HepG2 (cell line): ENCODE measurements at regions not wholly inside any gene's neighbourhood (a gene's known extent, or its start where the extent isn't known, plus 50 kb on each side); places are given as distances from the start of the nearest gene placed in this dataset.

Experiments used
- ATAC-seq: fragments of 200-7000 bp; cut with Tn5 transposase; 3 replicates; pipeline ENCODE4 v1.9.1; 2020; ENCODE audit warnings: mild to moderate bottlenecking, moderate library complexity
- BruUV-seq: library from RNA; stranded (reverse); fragments of 400-500 nt; replicated peaks from 2 replicates; lab custom pipeline; 2021; lab: Mats Ljungman, UMichigan
- CTCF ChIA-PET: fragments of 300-600 bp; formaldehyde crosslinking; extraction: SDS; loops from one replicate; lab custom pipeline; 2021; ENCODE audit warnings: low total read pairs, inconsistent platforms, low intra/inter-chr PET ratio; lab: Yijun Ruan, JAX
- POLR2A ChIA-PET: fragments of 350-600 bp; sonication (Branson Sonifier 250); formaldehyde crosslinking; loops from one replicate; lab custom pipeline; 2020; ENCODE audit warnings: antibody characterized with exemption, inconsistent platforms; lab: Yijun Ruan, JAX
- DNase-seq: peaks from one replicate; pipeline ENCODE4 v3.0.0-alpha.2; 2015; ENCODE audit warnings: low spot score
- FAIRE-seq: peaks from 3 replicates; lab custom pipeline; 2011; peaks lifted over from hg19 to GRCh38; lab: Jason Lieb, UNC
- H2AFZ ChIP-seq: one replicate; pipeline ENCODE4 v1.6.1; 2011; ENCODE audit warnings: low read length, inconsistent platforms
- H3K27ac ChIP-seq: fragments of 300-600 bp; 3 replicates; pipeline ENCODE4 v1.8.0; 2011; ENCODE audit warnings: mixed run types, mild to moderate bottlenecking, mixed read lengths, low read length, inconsistent platforms; ENCODE audit not compliant: insufficient read depth; ENCODE audit errors: extremely low read length
- H3K27me3 ChIP-seq, 2 experiments: fragments of 200-600 bp in 1 of 2; 2 replicates in 1 of 2; 3 replicates in 1 of 2; pipeline versions ENCODE4 v1.6.0 to v1.8.0; 2011; ENCODE audit warnings: low read length in 2 of 2, mild to moderate bottlenecking in 2 of 2, moderate library complexity in 2 of 2, inconsistent platforms in 1 of 2; ENCODE audit not compliant: insufficient read depth in 2 of 2, control insufficient read depth in 1 of 2
- H3K36me3 ChIP-seq, 2 experiments: fragments of 200-600 bp in 1 of 2; replicated peaks in 1 of 2; 2 replicates in 1 of 2; 3 replicates in 1 of 2; pipeline versions ENCODE4 v1.5.1 to v1.8.0; 2011; ENCODE audit warnings: low read length in 2 of 2, inconsistent platforms in 1 of 2; ENCODE audit not compliant: insufficient read depth in 2 of 2, control insufficient read depth in 1 of 2
- H3K4me1 ChIP-seq: 2 replicates; pipeline ENCODE4 v1.5.1; 2012; ENCODE audit warnings: low read length, inconsistent platforms; ENCODE audit not compliant: insufficient read depth
- H3K4me2 ChIP-seq: 2 replicates; pipeline ENCODE4 v1.6.0; 2011; ENCODE audit warnings: low read depth, low read length, inconsistent platforms
- H3K4me3 ChIP-seq, 3 experiments: fragments of 200-600 bp in 1 of 3; sonication (generic), shearing (Covaris generic) in 1 of 3; replicated peaks in 1 of 3; 2 replicates each; pipeline ENCODE4 v1.5.1; 2011 to 2016; ENCODE audit warnings: low read length in 3 of 3, inconsistent platforms in 2 of 3, low read depth in 2 of 3, mild to moderate bottlenecking in 2 of 3, control low read depth in 1 of 3, mixed read lengths in 1 of 3; ENCODE audit not compliant: insufficient read depth in 1 of 3
- H3K79me2 ChIP-seq: one replicate; pipeline ENCODE4 v1.6.1; 2011; ENCODE audit warnings: low read length, inconsistent platforms; ENCODE audit not compliant: insufficient read depth
- H3K9ac ChIP-seq: 2 replicates; pipeline ENCODE4 v1.6.0; 2011; ENCODE audit warnings: mild to moderate bottlenecking, low read depth, low read length, inconsistent platforms; ENCODE audit not compliant: insufficient read depth
- H3K9me3 ChIP-seq: 2 replicates; pipeline ENCODE4 v1.5.1; 2012; ENCODE audit warnings: mild to moderate bottlenecking, low read length
- H4K20me1 ChIP-seq: 2 replicates; pipeline ENCODE4 v1.6.0; 2011; ENCODE audit warnings: inconsistent platforms, mild to moderate bottlenecking, low read length, moderate library complexity; ENCODE audit not compliant: insufficient read depth
- ISL2 ChIP-seq: sonication (generic); formaldehyde crosslinking; IDR thresholded peaks from 2 replicates; pipeline ENCODE4 v1.5.0; 2020; ENCODE audit warnings: missing genetic modification reagents
- MEF2D ChIP-seq: sonication (generic); formaldehyde crosslinking; IDR thresholded peaks from 2 replicates; pipeline ENCODE4 v1.5.1; 2020; ENCODE audit warnings: mild to moderate bottlenecking, missing genetic modification reagents
- NFRKB ChIP-seq: fragments of 450-650 bp; IDR thresholded peaks from 2 replicates; pipeline ENCODE4 v1.6.1; 2017
- REXO4 ChIP-seq: sonication (generic); formaldehyde crosslinking; IDR thresholded peaks from 2 replicates; pipeline ENCODE4 v1.8.0; 2022; ENCODE audit warnings: missing genetic modification reagents, mild to moderate bottlenecking, borderline replicate concordance
- SYNCRIP ChIP-seq: fragments of 200-400 bp; formaldehyde crosslinking; IDR thresholded peaks from 2 replicates; pipeline ENCODE4 v1.6.1; 2018; ENCODE audit warnings: mild to moderate bottlenecking, low read depth, low read length; ENCODE audit not compliant: insufficient read depth
- ZFAT ChIP-seq: sonication (generic); formaldehyde crosslinking; conservative IDR thresholded peaks from 2 replicates; pipeline ENCODE4 v1.8.1; 2023; ENCODE audit warnings: missing genetic modification reagents, inconsistent platforms
- ZNF607 ChIP-seq: sonication (generic); formaldehyde crosslinking; IDR thresholded peaks from 2 replicates; pipeline ENCODE4 v1.5.1; 2020; ENCODE audit warnings: missing genetic modification reagents, mild to moderate bottlenecking, borderline replicate concordance
- WGBS: methylation state at CpG from one replicate; pipeline ENCODE4 v1.1.6; 2017; ENCODE audit warnings: low lambda C conversion rate; 5-methylcytosine and 5-hydroxymethylcytosine counted together
- in situ Hi-C: cut with HindIII; loops from 2 replicates; pipeline ENCODE4 v1.10.0; 2017; ENCODE audit warnings: low pct_unique_long_range_greater_than_20kb; ENCODE audit not compliant: extremely low pct_ligation_motif_present
- intact Hi-C: fragments of 100-400 bp; cut with micrococcal nuclease; formaldehyde crosslinking; loops from one replicate; pipeline ENCODE4 v1.10.0; 2022; ENCODE audit not compliant: unreplicated experiment
- TF ChIP-seq, protein P1 (sequence below): sonication (generic); formaldehyde crosslinking; IDR thresholded peaks from 2 replicates; pipeline ENCODE4 v1.4.0; 2020; ENCODE audit warnings: mild to moderate bottlenecking, missing genetic modification reagents, borderline replicate concordance
- TF ChIP-seq, protein P2 (sequence below): IDR thresholded peaks from 2 replicates; pipeline ENCODE4 v1.6.1; 2016; ENCODE audit warnings: missing genetic modification reagents, missing compliant biosample characterization
- TF ChIP-seq, protein P3 (sequence below): sonication (generic); formaldehyde crosslinking; conservative IDR thresholded peaks from 2 replicates; pipeline ENCODE4 v1.8.0; 2022; ENCODE audit warnings: mild to moderate bottlenecking, moderate library complexity, missing genetic modification reagents
- TF ChIP-seq, protein P4 (sequence below): IDR thresholded peaks from 2 replicates; pipeline ENCODE4 v1.6.1; 2016; ENCODE audit warnings: missing compliant biosample characterization, missing genetic modification reagents, borderline replicate concordance
- TF ChIP-seq, protein P5 (sequence below): sonication (generic); formaldehyde crosslinking; IDR thresholded peaks from 2 replicates; pipeline ENCODE4 v1.8.1; 2023; ENCODE audit warnings: mild to moderate bottlenecking, missing genetic modification reagents, borderline replicate concordance
- TF ChIP-seq, protein P6 (sequence below): sonication (generic); formaldehyde crosslinking; IDR thresholded peaks from 2 replicates; pipeline ENCODE4 v1.4.0; 2020; ENCODE audit warnings: missing genetic modification reagents

DNA sequence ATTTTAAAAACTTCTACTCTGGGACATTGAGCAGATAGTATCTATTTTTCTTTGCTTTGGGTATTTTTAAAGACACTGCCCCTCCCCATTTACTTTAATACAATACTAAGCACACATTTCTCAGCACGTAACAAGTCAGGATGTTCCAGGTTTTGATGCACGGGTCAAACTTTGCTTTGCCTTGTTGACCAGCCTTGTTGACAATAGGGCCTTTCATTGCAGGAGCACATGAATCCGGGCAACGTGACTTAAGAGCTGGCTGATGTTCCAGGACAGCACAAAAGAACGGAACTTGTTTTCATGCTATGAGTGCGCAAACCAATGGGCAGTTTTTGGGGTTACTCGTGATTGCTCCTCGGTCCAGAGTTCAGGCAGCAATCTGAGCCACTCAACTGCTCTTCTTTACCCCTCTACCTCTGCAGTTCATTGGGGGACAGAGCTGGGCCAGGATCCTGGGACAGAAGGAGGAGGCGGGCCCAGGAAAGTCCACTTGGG, 78.6 kb upstream of the SLC22A16 start:
- Histone ChIP-seq H3K9me3 (peaks cover 18% of the 10 kb centered on the region), H3K4me3 (peak overlapping the region in 1 of 3 experiments; percentile 13; a peak in 1 of 6 replicates), H3K9ac (peak overlapping the region; percentile 58), H3K4me2 (peak overlapping the region; percentile 49), H3K27ac (peak overlapping the region; percentile 94), H2AFZ (no peak overlapping the region), H3K4me1 (peaks cover 86% of the 10 kb centered on the region), H3K36me3 (no peaks in the 10 kb centered on the region; a peak in 1 of 5 replicates), H3K27me3 (no peaks in the 10 kb centered on the region), H3K79me2 (no peaks in the 10 kb centered on the region), H4K20me1 (no peaks in the 10 kb centered on the region)
- CTCF ChIA-PET: no interaction called here
- POLR2A ChIA-PET: interaction anchor here (1.0 to 4.1 kb wide), 7 partner anchors 10 to 321 kb away, joined by 3 to 40 read pairs (median 4); partner anchors contain the start of gene AMD1
- intact Hi-C loops: no loop called here
- 9% methylated on average over 9 of the region's 9 CpGs for WGBS
- ATAC-seq (peak; percentile 98), FAIRE-seq (peak; percentile 87), DNase-seq (peak; percentile 99)
- BruUV-seq: no TSS peak
- in situ Hi-C loops: no loop called here
- no peak for TF ChIP-seq NFRKB
- TF ChIP-seq, protein P1, sequence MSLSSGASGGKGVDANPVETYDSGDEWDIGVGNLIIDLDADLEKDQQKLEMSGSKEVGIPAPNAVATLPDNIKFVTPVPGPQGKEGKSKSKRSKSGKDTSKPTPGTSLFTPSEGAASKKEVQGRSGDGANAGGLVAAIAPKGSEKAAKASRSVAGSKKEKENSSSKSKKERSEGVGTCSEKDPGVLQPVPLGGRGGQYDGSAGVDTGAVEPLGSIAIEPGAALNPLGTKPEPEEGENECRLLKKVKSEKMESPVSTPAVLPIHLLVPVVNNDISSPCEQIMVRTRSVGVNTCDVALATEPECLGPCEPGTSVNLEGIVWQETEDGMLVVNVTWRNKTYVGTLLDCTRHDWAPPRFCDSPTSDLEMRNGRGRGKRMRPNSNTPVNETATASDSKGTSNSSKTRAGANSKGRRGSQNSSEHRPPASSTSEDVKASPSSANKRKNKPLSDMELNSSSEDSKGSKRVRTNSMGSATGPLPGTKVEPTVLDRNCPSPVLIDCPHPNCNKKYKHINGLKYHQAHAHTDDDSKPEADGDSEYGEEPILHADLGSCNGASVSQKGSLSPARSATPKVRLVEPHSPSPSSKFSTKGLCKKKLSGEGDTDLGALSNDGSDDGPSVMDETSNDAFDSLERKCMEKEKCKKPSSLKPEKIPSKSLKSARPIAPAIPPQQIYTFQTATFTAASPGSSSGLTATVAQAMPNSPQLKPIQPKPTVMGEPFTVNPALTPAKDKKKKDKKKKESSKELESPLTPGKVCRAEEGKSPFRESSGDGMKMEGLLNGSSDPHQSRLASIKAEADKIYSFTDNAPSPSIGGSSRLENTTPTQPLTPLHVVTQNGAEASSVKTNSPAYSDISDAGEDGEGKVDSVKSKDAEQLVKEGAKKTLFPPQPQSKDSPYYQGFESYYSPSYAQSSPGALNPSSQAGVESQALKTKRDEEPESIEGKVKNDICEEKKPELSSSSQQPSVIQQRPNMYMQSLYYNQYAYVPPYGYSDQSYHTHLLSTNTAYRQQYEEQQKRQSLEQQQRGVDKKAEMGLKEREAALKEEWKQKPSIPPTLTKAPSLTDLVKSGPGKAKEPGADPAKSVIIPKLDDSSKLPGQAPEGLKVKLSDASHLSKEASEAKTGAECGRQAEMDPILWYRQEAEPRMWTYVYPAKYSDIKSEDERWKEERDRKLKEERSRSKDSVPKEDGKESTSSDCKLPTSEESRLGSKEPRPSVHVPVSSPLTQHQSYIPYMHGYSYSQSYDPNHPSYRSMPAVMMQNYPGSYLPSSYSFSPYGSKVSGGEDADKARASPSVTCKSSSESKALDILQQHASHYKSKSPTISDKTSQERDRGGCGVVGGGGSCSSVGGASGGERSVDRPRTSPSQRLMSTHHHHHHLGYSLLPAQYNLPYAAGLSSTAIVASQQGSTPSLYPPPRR (CRISPR knock-in tag): peak; percentile 97
- TF ChIP-seq, protein P2, sequence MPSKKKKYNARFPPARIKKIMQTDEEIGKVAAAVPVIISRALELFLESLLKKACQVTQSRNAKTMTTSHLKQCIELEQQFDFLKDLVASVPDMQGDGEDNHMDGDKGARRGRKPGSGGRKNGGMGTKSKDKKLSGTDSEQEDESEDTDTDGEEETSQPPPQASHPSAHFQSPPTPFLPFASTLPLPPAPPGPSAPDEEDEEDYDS (CRISPR knock-in tag): peak; percentile 76
- peak; percentile 48; the same call in 1 of the 2 replicates for TF ChIP-seq ZNF607 (CRISPR knock-in tag)
- TF ChIP-seq MEF2D: peak; percentile 97
- TF ChIP-seq, protein P3, sequence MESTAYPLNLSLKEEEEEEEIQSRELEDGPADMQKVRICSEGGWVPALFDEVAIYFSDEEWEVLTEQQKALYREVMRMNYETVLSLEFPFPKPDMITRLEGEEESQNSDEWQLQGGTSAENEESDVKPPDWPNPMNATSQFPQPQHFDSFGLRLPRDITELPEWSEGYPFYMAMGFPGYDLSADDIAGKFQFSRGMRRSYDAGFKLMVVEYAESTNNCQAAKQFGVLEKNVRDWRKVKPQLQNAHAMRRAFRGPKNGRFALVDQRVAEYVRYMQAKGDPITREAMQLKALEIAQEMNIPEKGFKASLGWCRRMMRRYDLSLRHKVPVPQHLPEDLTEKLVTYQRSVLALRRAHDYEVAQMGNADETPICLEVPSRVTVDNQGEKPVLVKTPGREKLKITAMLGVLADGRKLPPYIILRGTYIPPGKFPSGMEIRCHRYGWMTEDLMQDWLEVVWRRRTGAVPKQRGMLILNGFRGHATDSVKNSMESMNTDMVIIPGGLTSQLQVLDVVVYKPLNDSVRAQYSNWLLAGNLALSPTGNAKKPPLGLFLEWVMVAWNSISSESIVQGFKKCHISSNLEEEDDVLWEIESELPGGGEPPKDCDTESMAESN (CRISPR knock-in tag): 0 out of 2 replicates have a peak, but pooled peaks have one; percentile 23
- TF ChIP-seq SYNCRIP: no peak
- no peak for TF ChIP-seq REXO4 (CRISPR knock-in tag)
- TF ChIP-seq ZFAT (CRISPR knock-in tag): no peak
- TF ChIP-seq, protein P4, sequence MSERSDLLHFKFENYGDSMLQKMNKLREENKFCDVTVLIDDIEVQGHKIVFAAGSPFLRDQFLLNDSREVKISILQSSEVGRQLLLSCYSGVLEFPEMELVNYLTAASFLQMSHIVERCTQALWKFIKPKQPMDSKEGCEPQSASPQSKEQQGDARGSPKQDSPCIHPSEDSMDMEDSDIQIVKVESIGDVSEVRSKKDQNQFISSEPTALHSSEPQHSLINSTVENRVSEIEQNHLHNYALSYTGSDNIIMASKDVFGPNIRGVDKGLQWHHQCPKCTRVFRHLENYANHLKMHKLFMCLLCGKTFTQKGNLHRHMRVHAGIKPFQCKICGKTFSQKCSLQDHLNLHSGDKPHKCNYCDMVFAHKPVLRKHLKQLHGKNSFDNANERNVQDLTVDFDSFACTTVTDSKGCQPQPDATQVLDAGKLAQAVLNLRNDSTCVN (CRISPR knock-in tag): peak; percentile 80; the same call in 1 of the 2 replicates
- TF ChIP-seq, protein P5, sequence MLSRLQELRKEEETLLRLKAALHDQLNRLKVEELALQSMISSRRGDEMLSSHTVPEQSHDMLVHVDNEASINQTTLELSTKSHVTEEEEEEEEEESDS (CRISPR knock-in tag): peak; percentile 90; the same call in 1 of the 2 replicates
- TF ChIP-seq ISL2 (CRISPR knock-in tag): peak; percentile 93
- TF ChIP-seq, protein P6, sequence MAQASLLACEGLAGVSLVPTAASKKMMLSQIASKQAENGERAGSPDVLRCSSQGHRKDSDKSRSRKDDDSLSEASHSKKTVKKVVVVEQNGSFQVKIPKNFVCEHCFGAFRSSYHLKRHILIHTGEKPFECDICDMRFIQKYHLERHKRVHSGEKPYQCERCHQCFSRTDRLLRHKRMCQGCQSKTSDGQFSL (CRISPR knock-in tag): no peak; the same call in 1 of the 2 replicates
